ENCODE measurements at regions not wholly inside any gene's neighbourhood (a gene's known extent, or its start where the extent isn't known, plus 50 kb on each side); places are given as distances from the start of the nearest gene placed in this dataset.
"Not testable (repeated sequence)": the region's sequence is repeated elsewhere in the genome, so short reads cannot be mapped to it uniquely, and the experiment has no call there.

GRCh38 chr3:75840160-75840559, 54.8 kb upstream of the ZNF717 start:
- not testable (repeated sequence) for DNase-seq

- not testable (repeated sequence) for DNase-seq
These were observed 65.1 kb upstream of the ZNF717 start for GRCh38 chr3:75850301-75851008.

- no peak for DNase-seq
These were observed 77.8 kb upstream of the ZNF717 start for GRCh38 chr3:75863130-75863529.

- DNase-seq = no peak
These were observed 78.5 kb upstream of the ZNF717 start for GRCh38 chr3:75863878-75864277.

GRCh38 chr3:75883719-75884118, 98.4 kb upstream of the ZNF717 start:
- not testable (repeated sequence) for DNase-seq

DNA sequence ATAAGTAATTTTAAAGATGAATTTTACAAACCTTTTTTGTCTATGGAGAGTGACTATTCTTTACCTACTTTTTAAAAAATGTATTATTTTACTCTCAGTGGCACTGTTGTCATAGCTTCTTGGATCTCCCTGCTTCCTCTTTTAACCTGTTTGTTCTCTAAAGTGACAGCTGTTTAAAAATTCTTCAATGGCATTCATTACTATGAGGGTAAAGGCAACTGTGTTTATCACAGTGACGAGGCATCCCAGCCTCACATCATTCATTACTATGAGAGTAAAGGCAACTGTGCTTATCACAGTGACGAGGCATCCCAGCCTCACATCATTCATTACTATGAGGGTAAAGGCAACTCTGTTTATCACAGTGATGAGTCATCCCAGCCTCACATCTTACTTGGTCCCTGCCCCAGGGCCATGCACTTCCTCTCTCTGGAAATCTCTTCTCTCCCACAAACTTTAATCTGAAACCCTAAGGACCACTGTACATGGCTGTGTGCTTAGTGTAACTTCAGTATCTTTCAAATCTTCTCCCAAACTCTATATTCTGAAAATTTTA, 101.7 kb upstream of the ZNF717 start:
- DNase-seq = no peak

DNA sequence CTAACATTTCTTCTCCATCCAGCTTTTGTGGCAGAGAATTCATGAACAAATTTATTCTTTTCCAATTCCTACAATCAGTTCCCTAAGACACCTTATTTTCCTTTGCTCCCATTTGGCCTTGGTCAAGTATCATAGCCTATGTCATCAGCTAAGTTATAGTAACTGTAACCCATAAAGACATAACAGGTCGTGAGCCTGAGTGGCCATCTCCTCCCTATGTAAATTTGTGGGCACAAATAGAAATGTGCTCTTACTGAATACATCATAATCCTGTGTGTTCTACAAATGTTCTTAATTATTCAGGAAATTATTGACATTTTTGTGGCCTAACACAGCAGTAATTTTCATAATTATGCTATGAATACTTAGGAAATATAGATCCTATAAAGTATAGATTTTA, 108.9 kb upstream of the ZNF717 start:
- DNase-seq = no peak

DNA sequence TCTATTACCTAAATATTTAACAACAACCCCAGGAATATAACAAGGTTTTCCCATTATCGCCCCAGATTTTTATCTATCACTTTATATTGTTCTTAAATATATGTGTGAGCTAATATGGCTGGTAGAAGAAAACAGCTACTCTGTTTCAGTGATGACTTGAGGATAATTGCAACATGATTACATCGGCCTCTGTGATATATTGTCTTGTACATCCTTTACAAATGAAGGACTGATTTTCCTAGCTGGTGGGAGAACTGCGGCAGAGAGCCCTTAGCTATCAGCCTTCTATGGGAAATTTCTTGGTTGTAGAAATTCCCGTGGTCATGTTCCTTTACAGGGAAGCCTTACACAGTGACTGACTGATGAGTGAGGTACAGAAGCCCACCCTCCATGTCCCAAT, 110.9 kb upstream of the ZNF717 start:
- no peak for DNase-seq

GRCh38 chr3:75901446-75901845, 116.1 kb upstream of the ZNF717 start:
- not testable (repeated sequence) for DNase-seq

DNA sequence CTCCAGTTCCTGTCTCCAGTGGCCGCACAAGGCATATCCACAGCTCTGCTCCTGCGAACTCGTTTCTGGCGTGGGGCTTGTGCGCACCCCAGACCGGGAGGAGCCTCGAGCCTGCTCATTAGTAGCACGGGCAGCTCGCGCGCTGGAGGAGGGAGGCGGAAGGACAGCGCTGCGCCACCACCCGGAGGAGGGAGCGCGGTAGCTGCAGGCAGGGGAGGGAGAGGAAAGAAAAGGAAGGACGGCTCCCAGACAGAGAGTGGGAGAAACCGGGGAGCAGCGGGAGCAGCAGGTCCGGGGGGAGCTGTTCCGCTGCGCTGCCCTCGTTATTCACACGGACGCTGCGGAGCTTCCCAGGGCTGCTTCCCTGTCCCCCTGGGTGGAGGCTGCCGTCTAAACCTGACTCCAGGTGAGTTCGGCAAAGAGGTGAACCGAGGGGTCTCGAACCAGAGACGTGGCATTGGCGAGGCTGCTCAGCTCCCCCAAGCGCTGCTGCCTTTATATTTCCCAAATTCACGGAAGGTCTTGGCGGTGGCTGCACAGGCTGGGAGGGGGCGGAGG, 121.3 kb upstream of the ZNF717 start:
- no peak for DNase-seq

DNA sequence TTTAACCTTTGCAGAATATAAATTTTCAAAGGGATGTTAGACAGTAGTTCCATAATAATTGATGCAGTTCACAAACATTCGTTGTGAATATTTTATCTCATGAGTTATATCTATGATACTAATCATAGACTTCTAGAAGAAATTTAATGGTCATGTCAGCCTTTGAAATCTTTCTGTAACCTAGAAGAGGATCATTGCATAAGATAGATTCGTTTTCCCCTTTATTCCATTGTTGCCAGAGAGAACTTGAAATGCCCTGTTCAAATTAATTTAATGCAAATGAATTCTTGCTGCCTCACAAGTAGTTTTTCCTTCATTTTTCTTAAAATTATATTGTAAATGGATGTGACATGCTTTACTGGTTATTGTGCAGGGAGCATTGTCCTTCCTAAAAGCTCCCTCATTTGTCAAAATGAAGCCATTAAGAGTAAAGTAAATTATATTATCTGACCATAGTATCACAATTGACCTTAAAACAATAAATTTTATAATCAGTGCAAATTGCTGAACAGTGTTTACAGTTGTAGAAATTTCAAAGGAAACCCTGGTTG, 128.5 kb upstream of the ZNF717 start:
- no peak for DNase-seq

DNA sequence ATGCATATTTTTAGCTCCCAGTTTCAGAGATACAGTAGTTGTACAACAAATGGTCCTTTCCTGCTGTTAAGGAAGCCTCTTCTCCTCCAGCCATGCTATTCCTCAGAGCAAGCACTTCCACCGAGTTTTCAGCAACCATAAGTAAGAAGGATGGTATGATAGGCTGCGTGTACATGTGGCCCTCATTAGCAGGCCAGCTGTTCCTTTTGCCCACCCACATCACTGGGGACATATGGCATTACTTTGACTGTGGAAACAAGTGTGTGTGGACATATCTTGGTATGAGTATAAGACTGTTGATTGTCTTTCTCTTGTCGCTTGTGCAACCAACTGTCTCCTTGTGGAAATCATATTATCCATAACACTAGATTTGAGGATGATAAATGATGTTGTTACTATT, 129.4 kb upstream of the ZNF717 start:
- not testable (repeated sequence) for DNase-seq

GRCh38 chr3:75938921-75939320, 153.6 kb upstream of the ZNF717 start:
- DNase-seq = no peak

DNA sequence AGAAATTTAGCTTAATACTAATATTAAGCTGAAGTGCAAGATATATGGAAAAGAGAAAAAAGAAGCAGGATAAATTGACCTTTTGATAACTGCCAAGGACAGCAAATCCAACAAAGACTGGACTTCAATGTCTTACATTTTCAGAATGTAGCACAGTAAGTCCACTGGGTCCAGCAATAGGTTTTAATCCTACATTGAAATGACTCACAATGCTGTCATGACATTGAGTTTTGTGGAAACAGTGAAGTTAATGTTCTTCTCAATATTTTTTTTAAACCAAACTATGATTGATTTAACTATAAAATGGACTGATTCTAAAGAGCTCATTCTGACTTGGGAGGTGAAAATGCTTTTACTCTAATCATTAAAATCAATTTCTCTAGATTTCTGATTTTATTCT, 166.6 kb upstream of the ZNF717 start:
- no peak for DNase-seq

DNA sequence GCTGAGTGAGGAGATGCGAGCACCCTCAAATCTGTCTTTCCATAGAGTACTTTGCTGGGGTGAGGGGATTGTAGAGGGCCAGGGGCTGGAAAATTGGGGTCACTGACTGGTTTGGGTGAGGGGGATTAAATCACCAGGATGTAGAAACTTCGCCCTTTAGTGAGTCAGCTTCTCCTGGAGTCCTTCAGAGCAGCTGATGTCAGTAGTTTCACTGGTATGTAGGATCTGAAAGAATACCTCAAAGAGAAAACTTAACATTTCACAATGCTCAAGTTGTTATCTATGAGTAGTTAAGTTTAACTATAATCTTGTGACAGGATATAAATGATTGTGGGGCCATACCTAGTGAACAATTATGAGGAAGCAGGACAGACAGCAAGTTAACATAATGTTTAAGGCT, 174.7 kb upstream of the ZNF717 start:
- not testable (repeated sequence) for DNase-seq

DNA sequence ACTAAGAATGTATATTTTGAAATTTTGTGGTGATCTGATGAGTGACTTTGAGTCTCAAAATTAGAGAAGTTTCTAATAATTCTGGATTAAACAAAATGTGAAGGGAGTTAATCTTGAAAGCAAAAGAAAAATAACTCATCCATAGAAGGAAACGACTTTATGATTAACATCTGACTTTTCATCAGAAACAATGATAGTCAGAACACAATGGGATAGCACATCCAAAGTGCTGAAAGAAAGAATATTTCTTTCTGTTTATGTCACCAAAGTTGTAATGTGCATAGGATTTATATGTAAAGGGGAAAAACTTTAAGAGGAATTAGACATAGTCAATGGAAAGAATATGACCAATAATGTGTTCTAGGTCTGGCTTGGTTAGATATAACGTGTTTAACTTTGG, 176.7 kb upstream of the ZNF717 start:
- DNase-seq = not testable (repeated sequence)

DNA sequence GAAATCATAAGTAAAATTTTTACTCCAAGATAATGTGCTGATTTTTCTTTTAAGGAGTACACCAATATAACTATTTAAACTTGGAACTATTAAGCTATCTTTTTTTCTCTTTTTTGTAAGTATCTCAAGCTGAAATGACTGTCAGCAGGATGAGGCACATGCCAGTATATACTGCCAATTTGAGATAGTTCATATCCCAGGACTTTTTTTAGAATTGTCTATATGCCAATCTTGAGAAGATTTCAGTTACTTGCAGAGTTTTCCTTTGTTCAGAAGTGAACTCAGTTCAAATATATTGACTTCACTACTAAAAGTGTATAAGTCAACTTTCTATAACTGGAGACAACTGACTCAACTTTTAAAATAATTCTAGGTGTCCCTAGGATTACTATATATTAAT, 181.7 kb upstream of the ZNF717 start:
- DNase-seq = no peak

DNA sequence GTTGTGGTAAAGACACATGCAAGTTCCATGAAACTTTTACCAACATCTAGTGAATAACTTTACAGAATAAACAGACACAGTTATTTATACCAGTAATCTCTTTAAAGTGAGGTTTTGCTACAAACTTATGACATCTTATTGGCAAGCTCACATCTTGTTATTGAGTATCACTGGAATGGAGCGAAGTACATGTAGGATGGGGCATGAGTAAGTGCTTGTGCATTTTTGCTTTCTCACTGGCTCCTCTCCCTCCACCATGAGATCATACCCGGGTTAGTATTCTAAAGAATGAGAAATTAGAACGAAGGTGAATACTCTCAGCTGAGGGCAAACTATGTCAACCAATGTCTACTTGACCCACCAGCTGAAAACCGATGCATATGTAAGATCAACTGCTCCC, 193.3 kb upstream of the ZNF717 start:
- DNase-seq = no peak

DNA sequence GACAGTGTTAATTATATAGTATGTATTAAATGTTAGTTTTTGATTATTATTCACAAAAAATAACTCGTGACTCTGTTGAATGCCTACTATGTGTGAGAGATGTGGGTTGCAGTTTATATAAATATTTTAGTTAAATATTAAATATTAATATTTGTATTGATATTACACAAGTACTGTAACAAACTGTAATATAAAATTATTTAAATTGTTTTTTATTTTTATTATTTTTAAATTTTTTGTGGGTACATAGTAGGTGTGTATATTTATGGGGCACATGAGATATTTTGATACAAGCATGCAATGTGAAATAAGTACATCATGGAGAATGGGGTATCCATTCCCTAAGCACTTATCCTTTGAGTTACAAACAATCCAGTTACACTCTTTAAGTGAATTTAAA, 196.1 kb upstream of the ZNF717 start:
- no peak for DNase-seq

DNA sequence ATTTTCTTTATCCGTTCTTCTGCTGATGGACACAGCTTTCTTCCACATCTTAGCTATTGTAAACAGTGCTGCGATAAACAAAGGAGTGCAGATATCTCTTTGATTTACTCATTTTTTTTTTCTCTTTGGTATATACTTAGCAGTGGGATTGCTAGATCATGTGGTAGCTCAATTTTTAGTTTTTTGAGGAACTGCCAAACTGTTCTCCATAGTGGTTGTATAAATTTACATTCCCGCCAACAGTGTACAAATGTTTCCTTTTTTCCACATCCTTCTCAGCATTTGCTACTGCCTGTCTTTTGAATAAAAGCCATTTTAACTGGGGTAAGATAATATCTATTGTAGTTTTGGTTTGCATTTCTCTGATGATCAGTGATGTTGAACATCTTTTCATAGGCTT, 196.8 kb upstream of the ZNF717 start:
- DNase-seq = no peak

GRCh38 chr3:75983111-75983510, 197.8 kb upstream of the ZNF717 start:
- no peak for DNase-seq

DNA sequence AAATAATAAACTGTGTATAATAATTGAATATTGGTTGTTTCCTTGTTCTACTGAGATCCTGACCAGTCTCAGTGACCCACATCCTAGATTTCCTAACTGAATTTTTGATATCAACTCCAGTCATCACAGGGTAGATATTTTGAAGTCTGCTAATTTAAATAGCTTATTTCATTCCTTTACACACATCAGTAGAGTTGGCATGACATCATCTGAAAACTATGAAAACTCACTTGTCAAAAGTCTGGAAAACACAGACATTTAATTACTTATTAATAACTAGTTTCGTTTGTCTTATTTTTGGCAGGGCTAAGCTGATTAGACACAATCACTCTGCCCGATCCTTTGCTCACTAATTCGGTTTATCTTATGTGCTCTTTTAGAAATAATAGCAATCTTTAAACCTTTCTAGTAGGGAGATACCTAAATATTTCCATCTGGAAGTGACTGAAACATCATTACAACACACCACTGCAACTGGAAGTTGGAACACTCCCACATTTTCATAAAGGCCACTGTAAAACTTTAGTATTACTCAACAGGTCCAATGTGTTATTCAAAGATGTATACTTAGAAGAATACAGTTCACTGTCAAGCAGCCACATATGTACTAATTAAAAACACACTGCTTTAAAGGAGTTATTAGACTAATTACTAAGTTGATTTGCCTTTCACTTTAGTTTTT, 198.4 kb upstream of the ZNF717 start:
- no peak for DNase-seq

DNA sequence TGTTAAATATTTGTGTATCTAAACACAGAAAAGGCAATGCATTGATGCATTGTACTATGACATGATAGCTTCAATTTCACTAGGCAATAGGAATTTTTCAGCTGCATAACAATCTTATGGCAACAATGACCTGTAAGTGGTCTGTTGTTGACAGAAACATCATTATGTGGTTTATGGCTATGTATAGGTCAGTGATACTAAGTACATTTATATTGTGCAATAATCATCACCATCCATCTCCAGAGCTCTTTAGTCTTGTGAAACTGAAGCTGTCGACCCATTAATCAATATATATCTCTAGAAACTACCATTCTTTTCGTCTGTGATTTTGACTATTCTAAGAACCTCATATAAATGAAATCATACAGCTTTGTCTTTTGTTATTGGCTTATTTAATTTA, 200.1 kb upstream of the ZNF717 start:
- no peak for DNase-seq

DNA sequence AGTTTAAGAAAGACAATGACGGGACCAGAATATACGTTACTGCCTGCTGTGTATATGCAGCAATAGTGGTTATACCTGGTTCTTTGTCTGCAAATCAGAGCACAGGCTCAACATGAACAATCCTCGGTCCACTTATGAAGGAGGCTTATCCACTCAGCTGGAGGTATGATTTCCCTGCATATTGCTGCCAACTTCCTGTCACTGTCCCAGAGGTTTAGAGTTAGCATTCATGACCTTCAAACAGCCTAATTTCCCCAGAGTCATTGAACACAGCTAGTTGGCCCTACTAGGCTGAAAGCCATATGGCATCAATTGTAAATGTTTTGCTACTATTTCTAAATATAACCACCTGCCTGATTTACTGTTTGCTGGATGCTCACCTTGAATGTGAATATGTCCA, 224.9 kb upstream of the ZNF717 start:
- DNase-seq = no peak
